ENCODE measurements at regions not wholly inside any gene's neighbourhood (a gene's known extent, or its start where the extent isn't known, plus 50 kb on each side); places are given as distances from the start of the nearest gene placed in this dataset.

DNA sequence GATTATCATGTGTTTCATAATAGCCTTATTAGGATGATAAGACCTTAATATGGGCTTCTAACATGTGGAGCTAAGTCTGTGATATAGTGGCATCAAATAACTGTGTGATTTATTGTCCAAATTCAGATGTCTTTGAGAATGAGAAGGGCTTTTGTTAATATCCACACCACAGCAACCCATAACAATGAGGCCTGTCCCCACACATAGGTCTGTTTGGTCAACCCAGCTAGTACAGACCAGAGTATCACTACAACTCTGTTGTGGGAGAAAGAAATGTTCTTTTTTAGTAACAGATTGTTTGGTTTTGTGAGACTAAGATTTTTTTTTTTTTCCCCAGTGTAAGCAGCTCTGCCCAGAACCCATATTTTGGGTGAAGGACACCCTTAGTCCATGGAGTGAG, 439.2 kb downstream of the PIK3C3 start:
- no peak for DNase-seq (ENCODE audit: low spot score)

DNA sequence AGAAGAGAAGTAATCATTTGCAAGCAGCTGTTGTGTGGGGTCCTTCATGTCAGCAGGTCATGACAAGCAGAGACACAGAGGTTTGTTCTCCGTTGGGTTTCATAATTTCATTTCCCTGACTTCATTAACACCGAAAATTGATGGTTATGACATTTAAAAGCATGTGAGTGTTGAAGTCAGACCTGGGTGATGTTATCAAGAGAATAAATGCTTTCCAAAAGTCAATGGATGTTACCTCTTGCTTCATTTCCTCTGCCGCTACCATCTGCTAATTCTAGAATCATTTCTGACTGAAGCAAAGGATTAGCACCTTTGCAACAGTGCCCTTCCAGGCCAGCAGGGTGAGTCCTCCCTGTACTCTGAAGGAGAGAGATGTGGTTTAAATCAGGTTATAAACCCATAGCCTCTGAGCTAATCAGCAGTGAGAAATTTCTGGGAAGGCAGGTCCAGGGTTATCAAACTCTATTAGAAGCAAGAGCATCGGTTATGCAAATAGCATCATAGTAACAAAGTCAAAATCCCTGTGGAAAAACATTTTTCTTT, 446.2 kb downstream of the PIK3C3 start:
- DNase-seq (ENCODE audit: low spot score): no peak

DNA sequence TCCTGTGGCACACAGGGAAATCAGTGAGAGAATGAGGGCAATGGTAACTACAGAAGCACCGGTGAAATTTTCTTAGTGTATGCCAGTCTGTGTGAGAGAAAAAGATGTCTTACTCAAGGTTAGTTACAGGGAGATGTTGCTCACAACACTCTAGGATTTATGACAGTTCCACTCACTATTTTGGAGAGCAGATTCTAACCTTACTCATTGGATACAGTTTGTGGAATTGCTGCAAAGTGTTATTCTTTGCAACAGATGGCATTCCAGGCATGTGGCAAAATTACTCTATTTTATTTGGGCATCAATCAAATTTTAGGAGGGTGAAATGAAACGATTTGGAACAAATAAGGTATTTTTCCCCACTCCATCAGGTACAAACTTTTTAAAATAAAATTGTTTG, 449.1 kb downstream of the PIK3C3 start:
- DNase-seq (ENCODE audit: low spot score): no peak

DNA sequence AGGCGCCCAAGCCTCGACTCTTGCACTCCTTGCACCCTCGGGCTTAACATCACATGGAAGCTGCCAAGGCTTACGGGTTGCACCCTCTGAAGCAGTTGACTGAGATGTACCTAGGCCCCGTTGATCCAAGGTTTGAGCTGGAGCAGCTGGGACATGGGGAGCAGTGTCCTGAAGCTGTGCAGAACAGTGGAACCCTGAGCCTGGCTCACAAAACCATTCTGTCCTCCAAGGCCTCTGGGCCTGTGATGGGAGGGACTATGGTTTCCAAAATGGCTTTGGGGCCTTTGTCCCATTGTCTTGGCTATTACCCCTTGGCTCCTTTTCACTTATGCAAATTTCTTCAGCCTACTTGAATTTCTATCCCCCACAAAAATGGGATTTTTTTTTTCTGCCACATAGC, 454.0 kb downstream of the PIK3C3 start:
- DNase-seq (ENCODE audit: low spot score): no peak

DNA sequence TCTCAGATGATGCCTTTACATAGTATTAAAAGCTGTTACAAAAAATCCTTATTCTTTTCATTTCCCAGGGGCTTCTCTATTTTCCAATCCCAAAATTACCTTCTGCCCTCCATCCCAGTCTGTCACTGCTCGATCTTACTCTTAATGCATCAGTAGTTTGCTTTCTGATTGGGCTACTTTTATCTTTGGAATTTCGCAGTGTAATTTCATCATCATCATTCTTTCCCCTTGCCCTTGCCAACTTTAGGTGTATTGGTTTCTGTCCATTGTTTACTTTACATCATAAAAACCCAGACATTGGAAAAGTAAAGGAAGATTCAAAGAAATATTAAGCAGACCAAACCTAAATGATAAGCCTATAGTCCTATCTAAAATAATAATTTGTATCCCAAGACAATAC, 457.2 kb downstream of the PIK3C3 start:
- no peak for DNase-seq (ENCODE audit: low spot score)

DNA sequence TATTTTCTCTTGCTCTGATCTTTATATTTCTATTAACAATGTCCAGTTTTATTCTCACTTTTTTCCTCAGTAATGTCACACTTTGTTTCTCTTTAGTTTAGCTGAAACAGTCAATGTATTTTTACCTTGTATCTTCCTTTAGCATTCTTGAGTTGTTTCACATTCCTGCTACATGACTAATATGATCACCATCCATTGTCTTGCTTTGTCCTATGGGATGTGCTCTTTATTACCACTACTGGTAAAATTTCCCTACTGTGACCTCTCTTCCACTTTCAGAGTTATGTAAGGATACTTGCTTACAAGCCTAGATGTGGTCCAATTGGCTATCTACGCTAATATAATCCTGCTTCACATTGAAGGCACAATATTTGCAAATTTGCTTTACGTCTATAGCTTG, 457.9 kb downstream of the PIK3C3 start:
- DNase-seq (ENCODE audit: low spot score): no peak

DNA sequence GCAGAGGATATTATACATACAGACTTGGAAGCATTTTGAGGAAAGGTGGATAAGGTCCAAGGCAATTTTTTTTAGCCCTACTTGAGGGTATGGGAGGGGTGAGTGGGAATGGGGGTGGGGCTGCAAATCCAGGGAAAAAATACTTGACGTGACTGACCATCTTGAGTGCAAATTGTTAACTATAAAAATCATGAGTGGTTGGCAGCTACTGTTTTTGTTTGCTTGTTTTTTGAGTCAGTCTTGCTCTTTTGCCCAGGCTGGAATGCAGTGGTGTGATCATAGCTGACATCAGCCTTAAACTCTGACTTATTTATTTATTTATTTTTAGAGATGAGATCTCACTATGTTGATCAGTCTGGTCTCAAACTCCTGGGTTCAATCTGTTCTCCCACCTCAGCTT, 458.8 kb downstream of the PIK3C3 start:
- DNase-seq (ENCODE audit: low spot score): no peak

DNA sequence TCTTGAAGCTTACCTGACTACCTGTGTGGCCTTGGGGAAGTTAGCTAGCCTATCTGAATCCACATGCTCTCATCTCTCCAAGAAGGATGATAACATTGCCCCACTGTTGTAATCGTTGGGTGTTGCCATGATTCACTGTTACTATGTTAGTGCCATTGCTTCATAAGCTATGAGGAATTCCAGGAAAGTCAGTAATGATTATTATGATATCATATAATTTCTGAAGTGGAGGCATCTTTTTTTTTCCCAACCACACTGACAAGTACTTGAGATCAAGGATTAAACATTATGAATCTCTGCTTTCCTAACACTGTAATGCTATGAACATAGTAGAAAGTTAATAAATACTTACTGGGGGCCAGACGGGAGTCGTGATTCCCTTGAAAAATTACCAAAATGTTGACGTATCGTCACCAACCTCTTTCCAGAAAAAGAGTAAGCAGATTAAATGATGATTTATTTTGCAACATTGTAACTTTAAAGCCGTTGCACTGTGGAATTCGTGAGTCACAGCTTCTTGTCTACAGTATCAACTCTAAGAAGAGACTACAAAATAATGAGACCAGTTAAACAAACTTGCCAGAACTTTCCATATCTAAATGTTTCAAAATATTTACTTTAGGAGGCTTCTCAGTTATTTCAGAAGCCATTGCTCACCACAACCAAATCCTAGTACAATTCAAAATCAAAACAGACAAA, 459.9 kb downstream of the PIK3C3 start:
- DNase-seq (ENCODE audit: low spot score): no peak

DNA sequence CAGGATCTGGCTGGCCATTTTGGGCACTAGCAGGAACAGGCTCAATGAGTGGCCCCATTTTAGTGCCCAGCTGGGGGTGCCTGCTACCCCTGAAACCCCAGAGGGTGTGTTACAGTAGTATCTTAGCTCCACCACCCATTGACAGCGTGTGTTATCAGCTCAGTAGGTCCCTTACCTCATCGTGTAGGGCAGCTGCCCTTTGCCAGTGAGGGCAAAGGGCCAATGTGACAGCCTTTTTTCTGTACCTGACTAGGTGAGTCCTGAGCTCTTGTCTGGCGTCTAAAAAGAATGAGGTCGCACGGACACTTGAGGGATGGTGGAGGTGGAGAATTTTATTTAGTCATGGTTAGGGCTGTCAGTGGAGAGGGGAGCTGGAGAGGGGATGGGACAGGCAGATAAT, 462.2 kb downstream of the PIK3C3 start:
- no peak for DNase-seq (ENCODE audit: low spot score)

DNA sequence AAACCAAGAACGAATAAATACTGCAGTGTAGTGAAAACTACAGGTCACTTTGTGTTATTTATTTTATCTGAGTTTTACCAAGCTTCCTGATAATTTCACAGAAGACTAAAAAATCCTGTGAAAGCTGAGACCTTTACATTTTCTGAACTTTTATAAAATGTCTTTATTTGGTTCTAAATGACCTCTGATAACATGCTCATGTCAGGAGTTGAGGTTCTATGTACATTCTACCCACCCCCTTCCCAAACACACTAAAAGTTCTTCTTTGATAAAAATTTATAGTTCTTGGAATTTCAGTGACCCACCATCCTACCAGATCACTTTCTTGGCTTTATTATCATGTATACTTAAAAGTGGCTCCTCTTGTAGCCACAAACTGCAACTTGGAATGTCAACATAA, 463.1 kb downstream of the PIK3C3 start:
- DNase-seq (ENCODE audit: low spot score): no peak

DNA sequence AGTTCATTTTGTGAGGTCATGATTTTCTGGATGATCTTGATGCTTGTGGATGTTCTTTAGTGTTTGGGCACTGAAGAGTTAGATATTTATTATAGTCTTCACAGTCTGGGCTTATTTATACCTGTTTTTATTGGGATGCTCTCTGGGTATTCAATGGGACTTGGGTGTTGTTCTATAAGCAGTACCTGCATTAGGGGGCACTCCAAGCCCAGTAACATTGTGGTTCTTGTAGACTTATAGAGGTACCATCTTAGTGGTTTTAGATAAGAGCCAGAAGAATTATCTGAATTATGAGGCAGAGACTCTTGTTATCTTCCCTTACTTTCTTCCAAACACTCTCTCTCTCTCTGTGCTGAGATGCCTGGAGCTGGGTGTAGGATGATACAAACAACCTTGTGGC, 470.0 kb downstream of the PIK3C3 start:
- no peak for DNase-seq (ENCODE audit: low spot score)

DNA sequence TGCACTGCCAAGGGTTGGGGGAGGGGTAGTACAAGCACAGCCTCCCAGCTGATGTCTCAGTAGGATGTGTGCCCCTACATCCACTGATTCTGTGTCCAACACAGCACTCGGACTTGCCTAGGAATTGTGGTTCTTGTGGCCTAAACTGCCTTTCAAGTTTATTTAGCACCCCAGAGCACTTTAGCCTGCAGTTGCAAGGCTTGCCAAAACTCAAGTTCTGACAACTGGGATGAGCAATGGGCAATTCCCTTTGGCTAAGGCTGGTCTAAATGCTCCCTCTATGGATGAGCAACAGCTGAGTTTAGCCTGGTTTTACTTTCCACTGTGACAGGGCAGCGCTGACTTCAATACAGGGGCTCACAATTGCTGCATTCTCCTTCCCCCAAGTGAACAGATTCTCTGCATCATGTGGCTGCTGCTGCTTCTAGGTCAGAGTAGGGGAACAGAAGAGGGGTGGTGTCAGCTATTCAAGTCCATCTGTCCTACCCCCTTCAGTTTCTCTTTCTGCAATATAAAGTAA, 471.5 kb downstream of the PIK3C3 start:
- DNase-seq (ENCODE audit: low spot score): no peak

DNA sequence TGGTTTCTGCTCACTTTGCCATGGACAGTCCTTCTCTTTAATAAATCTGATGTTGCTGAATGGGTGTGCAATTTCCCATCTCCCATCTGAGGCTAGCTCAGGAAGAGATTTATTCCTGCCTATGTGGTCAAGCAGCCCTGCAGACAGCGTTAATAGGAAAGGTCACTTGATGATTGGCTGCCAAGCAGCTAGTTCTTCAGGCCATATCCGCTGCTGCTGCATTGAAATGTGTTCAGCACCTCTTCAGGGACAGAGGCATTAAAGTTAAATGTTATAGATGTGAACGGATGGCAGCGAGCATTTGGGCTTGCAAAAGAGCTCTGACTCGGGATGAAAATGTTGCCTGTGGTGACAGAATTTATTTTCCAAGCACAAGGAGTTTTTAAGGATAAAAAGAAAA, 474.2 kb downstream of the PIK3C3 start:
- no peak for DNase-seq (ENCODE audit: low spot score)

DNA sequence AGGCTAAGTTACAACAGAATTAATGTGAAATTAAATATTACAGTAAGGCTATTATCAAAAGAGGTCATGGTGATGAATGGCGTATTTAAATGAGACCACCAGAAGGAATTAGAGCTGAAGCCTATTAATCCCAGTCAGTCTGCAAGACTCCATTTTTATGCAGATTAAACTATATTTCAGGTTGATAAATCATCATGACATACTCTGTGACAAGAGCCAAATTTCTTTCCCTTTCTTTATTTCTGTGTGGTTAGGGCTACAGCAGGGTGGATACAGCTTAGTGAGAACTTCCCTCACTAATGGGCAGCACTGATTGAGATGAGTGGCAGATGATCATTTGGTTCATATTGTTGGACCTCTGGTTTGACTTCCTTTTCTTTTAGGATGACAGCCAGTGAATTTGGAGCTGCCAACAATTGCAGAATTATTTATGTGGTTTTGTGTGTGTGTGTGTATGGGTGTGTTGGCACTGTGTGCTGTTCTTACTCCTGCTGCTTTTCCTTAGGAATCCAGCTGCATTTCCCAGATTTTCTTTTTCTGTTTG, 481.3 kb downstream of the PIK3C3 start:
- no peak for DNase-seq (ENCODE audit: low spot score)

DNA sequence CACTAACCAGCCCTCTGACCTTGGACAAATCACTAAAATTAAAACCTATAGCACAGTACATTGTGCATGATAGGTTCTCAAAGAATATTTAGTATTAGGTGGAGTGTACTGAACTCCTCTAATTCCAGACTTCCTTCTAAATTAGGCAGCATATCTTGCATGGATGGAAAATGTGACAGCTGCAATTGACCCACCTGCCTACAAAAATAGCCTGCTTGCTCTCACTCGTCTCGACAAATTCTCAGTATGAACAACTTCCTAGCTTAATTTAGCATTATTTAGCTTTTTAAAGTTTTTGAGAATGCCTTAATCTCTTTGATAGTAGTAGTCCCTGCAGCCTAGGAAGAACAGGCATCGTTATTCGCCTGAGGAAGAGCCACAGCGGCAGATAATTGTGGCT, 482.0 kb downstream of the PIK3C3 start:
- DNase-seq (ENCODE audit: low spot score): no peak

DNA sequence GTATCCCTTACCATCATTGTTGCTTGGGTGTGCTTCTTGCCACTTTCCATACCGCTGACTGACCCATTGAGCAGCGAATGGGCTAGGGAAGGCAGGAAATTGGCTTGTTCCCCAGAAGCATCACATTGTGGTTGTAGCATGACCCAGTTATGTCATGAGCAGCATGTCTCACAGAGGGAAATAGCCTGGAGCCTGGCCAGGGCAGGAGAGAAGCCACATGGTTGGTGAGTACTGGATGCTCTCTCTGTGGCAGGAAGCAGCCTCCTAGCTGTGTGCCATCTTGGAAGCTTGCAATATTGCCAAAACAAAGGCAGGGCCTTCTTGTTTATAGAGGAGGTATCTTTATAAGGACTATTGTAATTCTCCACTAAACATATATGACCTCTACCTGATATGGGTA, 482.6 kb downstream of the PIK3C3 start:
- DNase-seq (ENCODE audit: low spot score): no peak

DNA sequence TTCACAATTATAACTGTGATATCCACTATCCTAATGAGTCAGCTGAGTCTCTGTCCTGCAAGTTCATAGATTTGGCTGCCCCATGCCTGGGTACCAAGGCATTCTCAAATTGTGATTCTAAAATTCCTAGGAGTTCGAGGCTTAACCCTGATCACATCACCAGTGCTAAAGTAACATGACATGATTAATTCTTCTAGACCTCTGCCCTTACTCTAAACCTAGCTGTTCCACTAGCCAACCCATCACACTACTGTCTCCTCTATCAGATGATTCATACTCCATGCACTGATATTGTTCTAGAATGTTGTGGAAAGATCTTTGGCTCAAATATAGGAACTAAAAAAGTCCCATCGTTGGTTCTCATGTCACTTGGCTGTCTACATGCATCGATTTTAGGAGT, 487.6 kb downstream of the PIK3C3 start:
- DNase-seq (ENCODE audit: low spot score): no peak

DNA sequence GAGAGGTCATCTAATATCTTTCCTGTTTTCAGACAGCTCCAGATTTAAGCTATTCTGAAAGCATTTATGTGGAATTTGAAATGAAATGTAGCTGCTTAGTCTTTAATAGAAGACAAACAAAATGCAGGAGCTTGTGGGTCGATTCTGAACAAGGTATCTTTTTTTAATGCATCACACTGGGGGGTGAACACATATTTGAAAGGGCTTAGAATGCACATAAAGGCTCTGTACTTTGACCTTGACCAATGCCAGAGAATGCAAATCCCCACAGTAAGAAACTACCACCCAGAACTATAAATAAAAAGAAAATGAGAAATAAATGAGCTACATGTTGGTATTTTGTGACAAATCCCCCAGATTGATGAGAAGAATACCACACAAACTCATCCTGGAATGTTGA, 489.3 kb downstream of the PIK3C3 start:
- DNase-seq (ENCODE audit: low spot score): no peak

DNA sequence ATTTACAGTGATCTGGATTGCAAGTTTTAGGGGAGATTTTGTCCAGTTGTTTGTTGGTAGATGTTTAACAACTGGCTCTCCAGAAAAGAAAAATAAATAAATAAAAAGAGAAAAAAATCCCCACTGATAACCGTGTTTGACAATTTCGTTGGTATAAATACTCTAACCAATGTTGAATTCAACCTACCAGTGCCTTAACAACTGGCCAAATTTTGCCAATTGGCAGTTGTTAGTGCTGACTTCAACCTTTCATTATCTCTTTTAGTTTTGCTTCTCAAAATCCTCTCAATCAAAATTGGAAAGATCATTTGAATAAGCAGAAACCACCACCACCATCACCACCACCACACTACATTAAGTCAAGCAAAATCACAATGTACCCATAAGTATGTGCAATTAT, 490.3 kb downstream of the PIK3C3 start:
- DNase-seq (ENCODE audit: low spot score): no peak

DNA sequence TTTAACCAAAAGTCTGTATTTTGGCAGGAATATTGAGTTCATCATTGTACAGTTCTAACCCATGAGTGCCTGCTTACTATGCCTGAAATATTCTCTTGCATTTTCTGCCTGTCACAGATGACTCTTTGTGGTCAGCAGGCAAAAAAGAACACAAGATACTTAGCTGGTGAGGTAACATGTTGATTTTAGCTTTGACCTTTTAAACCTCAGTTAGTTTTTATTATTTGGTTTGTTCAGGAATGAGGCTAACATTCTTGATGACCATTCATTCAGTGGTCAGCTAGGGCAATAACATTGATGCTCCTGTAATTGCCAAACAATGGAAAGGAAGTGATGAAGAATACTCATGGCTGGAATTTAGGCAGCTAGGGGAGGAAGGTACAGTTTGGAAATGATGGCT, 491.2 kb downstream of the PIK3C3 start:
- DNase-seq (ENCODE audit: low spot score): no peak

DNA sequence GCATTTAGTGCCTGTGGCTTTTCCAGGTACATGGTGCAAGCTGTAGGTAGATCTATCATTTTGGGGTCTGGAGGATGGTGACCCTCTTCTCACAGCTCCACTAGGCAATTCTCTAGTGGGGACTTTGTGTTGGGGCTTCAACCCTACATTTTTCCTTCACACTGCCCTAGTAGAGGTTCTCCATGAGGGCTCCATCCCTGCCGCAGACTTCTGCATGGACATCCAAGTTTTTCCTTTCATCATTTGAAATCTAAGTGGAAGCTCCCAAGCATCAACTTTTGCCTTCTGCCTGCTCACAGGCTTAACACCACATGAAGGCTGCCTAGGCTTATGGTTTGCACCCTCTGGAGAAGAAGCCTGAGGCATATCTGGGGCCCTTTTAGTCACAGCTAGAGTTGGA, 492.7 kb downstream of the PIK3C3 start:
- no peak for DNase-seq (ENCODE audit: low spot score)

DNA sequence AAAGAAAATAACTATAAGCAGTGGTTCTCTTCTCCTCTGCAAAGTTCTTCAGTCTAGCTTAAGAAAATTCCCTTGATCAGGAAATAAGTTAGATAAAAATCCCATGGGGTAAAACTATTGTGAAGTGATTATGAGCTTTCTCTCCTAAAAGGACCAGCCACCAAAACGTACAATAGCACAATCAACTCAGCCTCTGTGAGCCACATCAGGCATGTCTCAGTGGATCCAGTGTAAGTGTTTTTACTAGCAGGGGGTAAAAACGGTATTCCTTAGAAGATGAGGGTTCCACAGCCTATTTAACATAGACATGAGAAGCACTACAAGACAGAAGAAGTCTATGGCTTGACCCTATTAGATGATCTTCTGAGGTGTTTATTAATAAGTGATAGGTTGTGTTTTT, 503.2 kb downstream of the PIK3C3 start:
- DNase-seq (ENCODE audit: low spot score): no peak

DNA sequence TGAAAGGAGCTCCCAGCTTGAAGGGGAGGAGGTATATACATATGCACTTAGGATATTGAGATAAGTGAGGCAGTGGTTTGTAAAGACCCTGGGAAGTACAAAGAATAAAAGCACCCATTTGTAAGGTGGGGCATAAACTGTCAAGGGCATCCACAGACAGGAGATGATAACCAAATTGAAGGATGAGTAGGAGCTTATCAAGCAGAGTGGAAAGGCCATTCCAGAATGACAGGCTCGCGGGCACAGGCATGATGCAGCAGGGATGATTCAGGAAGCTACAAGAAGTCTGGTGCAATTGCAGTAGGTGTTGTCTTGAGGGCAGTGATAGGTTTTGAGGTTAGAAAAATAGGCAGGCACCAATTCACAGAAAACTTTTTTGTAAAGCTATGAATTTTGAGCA, 504.8 kb downstream of the PIK3C3 start:
- DNase-seq (ENCODE audit: low spot score): no peak

DNA sequence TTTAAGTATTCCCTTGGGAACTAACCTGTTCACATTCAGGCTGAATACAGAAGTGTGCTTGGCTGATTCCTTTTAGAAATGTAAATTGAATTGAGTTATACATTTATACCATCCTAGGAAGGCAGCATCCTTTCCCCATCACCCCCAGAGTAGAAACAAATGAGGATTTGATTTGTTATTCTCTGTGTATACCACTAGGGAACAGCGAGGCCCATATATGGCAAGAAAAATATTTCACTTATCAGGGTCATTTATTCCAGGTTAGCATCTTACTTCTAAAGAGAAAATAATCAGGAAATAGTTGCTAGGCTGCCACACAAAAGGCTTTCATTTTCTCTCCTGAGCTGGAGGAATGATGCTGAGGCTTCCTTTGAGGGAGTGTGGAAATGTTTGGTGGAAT, 516.9 kb downstream of the PIK3C3 start:
- DNase-seq (ENCODE audit: low spot score): no peak
